NCI-H1105 treated with DMSO at 0.1 percent for 48 hours (cell line): ENCODE measurements at regions not wholly inside any gene's neighbourhood (a gene's known extent, or its start where the extent isn't known, plus 50 kb on each side); places are given as distances from the start of the nearest gene placed in this dataset.

Source experiments
- DNase-seq: peaks from one replicate; lab custom pipeline; 2025; lab: John Stamatoyannopoulos, UW

DNA sequence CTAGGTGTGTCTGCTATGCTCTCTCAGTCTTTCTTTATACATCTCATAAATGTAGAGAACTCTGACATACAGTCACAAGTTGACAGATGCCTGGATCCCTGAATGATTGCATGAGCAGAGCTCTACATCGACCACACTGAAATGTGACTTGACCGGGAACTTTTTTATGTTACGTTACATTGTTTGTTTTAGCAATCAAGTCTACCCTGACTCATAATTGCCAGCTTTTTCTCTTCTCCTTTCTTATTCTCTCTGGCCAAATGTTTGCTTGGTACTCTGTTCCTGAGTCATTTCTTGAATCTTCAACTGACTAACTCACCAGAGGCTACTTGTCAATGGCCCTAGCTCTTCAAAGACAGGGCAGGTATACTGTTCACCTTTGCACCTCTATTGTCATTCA lies 213.6 kb upstream of the DTNBP1 start:
- no peak for DNase-seq

DNA sequence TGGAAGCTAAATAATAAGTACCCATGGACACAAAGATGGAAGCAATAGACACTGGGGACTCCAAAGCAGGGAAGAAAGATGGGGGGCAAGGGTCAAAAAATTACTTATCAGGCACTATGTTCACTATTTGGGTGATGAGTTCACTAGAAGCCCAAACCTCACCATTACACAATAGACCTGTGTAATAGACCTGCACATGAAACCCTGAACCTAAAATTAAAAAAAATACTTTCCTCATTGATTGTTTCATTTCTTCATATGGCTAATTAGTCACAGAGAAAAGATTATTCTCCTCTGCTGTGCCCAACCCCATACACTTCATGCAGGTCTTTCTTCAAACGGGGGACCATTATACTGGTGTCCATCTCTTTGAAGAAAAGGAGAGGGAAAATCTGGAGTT lies 213.0 kb upstream of the DTNBP1 start:
- no peak for DNase-seq

DNA sequence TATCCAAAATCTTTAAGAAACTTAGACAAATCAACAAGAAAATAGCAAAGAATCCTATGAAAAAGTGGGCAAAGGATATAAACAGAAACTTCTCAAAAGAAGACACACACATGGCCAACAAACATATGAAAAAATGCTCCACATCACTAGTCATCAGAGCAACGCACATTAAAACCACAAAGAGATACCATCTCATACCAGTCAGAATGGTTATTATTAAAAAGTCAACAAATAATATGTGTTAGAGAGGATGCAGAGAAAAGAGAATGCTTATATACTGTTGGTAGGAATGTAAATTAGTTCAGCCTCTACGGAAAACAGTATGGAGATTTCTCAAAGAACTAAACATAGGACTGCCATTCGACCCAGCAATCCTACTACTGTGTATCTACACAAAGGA lies 212.0 kb upstream of the DTNBP1 start:
- no peak for DNase-seq

DNA sequence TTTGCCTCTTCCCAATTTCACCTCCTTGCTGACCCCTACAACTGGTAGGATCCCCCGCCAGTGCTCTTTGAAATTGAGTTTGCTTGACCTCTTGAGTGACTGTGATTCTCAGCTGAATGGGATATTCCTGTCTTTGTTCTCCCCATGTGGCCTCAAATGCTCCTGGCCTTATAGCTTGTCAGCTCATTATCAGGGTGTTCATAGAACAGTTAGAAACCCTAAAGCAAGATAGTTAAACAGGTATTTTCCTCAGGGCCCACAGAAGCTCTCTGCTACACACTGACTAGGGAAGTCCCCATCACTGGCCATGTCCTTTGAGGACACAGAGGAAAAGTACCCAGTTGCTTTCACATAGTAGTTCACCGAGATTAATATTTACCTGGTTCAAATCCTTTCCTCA lies 211.5 kb upstream of the DTNBP1 start:
- no peak for DNase-seq

DNA sequence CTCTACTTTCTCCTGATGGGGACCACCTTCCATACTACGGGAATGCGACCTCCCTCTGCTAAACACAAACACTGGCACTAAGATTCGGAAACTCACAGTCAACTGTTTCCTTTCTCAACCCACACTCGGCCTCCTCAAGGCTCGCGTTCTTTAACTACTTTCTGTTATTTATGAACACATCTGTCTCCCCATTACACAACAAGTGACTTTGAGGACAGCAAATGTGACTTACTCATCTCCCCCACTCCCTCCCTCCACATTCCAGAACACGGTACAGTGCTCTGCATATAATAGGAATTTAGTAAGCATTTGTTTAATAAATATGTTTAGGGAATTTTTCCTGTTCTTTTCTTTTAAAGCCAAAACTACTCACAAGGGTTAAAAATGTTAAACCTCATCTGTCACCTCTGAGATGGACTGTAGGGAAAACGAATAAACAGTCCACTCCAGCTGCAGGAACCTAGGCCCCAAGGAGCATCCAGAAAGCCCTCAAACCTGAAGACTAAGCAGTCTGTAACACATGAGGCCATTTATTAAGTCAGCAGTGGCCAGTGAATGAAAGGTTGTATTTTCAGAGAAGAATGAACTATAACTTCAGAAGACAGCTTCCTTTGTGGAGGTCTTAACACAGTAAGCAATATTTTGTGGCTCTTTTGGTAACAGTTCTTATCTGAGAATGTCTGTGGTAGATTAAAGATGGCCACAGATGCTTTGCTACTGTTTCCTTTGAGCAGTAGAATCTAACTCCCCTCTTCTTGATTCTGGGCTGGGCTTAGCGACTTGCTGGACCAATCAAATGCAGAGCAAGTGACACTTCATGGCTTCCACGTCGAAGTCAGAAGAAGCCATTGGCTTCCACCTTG lies 209.6 kb upstream of the DTNBP1 start:
- DNase-seq = no peak

DNA sequence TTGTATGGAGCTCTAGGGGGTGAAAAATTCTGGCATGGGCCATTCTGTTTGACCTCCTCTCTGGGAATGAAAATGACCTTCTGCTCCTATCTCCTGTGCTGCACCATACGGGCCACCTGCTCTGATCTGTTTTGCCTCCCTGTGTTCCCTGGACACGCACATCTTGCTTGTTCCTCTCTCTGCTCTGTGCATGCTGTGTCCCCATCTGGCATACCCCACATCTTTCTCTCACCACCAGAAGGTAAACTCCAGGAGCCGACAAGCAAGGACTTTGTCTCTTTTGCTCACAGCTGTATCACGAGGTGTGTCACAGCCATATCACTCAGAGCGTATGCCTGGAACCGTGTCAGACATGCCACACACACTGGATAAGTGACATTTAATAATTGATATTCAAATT lies 208.4 kb upstream of the DTNBP1 start:
- no peak for DNase-seq

DNA sequence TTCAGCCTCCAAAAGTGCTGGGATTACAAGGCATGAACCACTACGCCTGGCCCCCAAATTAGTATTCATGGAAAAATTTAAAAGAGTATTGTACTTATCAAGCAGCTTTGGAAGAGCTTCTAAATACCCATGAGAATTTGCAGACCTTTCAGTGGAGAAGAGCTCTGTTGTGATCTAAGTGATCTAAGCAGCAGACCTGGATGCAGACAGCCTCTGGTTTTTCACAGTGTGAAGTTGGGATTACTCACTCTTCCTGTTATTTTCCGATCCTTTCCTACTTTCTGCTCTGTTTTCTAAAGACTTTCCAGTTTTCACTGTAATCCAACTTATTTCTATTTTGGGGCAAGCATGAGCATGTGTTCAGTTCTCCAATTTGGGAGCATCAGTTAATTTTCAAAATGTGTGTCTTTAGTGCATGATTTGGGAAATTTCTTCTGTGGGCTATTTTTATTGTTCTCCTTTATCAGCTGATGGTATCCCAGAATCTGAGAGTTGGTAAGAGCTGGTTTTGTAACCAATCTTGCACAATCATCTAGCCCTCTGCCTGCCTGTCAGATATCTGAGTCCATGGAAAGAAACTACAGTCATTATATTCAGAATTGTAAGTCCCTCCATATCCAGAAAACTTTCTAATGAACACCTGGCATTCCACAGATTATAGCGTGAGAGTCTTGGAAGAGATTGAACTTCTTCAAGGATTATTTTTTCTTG lies 207.7 kb upstream of the DTNBP1 start:
- no peak for DNase-seq

DNA sequence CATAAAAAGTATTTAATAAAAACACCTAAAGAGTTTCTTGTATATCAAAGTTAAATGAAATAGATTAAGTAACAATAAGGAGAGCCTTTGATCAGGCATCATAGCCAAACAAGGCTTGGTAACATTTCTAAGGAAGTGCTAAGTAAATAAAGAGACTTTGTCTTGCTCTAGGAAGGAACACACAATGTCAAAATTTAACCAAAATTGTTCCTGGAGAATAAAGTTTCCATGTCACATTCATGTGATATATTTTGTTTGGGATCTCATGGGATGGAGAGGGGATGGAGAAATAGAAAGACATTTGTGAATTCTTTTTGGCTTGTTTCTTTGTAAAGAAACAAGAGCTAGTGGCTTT lies 201.9 kb upstream of the DTNBP1 start:
- no peak for DNase-seq

DNA sequence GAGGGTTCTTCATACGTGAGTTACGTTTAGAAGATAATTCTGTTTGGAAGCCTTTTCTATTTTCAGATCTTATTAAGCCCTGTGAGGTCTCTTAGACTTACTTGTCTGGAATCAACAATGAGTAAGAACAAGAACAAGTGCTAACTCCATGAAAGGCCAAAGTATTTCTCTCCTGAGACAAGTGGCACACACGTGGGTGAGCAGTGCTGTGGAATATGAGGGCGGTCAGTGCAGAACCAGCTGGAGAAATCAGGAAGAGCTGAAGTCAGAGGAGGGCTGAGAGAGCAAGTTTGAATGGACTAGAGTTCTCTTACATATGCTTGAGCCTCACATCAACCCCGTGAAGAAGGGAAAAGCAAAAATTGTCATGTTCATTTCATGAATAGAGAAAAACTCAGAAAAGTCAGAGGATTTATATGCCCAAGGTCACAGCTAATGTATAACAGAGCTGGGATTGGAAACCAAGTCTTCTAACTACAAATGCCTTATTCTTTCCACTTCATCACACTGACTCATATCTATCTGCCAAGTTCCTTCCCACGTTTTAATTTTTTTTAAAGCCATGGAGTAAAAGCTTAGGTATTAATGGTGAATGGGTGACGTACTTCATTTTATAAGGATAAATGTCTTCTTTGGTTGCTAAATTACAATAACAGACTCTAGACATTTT lies 201.3 kb upstream of the DTNBP1 start:
- no peak for DNase-seq

DNA sequence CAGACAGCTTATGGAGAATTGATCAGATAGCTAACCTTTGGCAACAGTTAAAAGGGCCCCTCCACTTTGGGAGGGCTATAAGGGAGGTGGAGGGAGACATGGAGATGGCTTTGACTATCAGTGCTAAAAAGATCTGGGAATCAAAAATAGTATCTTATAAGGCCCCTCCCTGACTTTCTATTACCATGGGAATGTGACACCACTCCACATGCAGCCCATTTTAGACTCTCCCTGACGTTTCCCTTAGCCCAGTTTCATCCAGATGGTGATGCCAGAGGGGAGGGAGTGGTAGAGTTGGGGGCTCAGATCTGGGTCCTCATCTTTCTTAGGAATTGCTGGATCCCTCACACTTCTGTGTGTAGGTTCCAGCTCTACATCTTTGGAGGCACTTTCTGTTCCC lies 200.0 kb upstream of the DTNBP1 start:
- no peak for DNase-seq

DNA sequence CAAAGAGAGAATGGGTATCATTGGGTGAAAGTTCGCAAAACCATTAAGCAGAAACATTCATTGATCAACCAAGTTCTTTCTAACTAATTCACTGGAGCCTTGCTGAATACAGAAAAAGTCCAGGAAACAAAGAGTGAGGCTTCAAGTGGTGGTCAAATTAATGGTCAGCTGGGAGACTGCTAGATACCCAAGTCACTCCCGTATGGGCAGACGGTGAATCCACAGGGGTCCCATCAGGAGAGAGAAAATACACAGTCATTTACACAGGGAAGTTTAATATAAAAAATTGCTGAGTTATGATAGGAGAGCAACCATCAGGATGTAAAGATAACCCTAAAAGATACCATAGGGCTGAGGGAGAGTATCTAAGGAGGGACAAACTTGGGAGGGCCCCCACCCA lies 198.7 kb upstream of the DTNBP1 start:
- no peak for DNase-seq

DNA sequence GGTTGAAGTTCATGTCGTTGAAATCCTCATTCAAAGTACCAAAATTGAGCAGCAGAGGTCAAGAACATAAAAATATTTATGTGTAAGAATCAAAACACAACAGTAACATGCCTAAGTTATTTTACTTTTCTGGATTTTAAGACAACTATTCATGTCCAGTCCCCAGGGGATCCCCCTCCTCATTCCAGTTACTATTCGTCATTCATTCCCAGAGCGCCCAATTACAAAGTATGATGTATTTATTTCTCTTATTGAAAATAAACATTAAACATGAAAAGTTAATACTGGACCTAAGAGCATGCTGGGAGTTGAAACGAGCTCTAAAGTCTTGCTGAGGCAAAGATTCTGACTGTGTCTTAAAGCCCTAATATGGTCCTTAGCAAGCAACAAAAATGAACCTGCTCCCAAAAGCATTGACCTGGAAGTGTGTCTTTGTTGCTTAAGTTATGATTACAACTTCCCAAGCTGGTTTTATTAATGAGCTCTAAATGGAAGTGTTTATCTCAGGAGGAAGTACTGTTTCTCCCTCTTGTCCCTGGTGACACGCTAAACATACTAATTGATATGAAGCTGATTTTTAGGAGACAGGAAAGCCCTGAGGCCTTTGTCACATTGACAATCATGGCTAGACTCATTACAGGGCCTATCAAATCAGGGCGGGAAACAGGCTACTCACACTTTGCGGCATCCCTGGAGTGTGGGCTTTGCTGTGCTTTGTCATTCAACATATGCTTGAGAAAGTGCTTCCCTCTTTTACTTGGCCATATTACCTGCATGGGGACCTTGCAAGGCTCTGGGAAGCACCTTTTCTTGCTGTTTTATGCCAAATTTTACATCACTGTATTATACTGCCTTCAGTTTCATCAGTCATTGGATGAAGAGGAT lies 192.2 kb upstream of the DTNBP1 start:
- no peak for DNase-seq

DNA sequence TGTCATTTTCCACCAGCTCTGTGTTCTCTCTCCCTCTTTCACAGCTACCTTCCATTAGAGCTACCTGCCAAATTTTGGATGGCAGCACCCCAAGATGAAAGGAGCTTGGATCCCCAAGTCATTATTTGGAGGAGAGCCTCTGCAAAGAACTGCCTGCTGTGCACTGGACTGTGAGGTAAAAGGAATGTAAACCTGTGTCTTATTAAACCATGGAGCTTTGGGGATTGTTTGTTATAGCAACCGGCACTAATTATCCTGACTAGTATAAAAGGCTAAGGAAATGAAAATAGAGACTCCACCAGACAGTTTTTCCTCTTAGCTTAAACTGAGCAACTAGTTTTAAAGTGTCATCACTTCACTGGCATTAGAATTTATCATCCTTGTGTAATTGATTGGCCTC lies 191.6 kb upstream of the DTNBP1 start:
- no peak for DNase-seq

DNA sequence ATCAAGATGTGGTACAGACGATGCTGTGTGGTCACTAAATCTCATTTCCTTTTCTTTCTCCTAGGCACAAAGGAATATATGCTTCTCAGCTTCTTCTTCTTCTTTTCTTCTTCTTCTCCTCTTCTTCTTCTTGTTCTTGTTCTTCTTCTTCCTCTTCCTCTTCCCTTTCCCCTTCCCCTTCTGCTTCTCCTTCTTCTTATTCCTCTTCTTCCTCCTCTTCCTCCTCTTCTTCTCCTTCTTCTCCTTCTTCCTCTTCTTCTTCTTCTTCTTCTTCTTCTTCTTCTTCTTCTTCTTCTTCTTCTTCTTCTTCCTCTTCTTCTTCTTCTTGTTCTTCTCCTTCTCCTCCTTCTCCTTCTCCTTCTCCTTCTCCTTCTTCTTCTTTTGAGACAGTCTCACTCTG lies 190.4 kb upstream of the DTNBP1 start:
- DNase-seq = no peak

DNA sequence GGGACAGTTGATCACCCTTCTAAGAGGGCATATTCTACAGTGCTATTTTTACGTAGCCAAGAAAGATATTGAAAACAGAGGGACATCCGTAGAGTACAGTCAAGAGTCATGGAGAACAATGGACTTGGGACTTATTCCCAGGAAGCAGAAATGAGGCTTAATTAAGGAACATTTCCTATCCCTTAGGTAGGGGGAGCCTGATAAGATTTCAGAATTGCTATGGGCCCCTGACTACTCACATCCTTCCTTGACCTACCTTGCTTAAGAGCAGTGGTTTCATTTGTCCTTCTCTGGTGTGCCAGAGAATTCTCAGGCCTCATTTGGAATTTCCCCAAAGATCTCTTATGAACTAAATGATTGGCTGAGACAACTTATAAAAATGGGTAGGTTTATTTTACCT lies 189.5 kb upstream of the DTNBP1 start:
- no peak for DNase-seq

DNA sequence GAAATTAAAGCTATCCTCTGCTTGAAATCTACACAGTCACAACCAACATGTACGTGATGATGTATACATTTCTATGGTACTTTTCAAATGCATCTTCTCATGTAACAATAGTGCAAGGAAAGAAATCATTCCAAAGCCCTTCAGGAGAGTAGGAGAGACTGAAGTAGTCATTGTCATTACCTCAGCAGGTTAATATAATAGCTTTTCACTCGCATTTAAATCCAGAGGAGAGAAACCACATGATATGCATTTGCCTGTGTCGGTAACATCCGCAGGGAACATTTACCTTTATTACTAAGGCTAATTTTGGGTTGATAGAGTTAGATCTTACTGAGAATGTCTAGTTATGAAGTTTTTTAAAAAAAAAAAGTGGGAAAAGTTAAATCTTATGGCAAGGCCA lies 186.6 kb upstream of the DTNBP1 start:
- no peak for DNase-seq

DNA sequence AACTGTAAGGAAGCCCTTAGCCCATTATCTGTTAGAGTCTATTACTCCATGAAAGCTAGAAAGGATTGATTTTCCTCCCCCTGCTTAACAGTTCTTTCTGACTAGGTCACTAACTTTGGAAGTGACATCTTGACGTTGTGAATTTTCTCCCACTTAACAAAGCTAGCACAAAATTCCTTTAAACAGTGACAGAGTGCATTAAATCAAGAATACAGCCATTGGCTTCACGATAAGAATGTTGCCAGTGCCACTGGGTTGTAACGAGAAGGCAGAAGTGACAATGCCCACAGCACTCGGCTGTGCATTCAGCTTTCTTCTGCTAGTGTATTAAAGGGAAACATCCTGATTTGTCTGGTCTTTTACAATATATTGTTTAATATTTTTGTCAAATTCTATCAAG lies 182.7 kb upstream of the DTNBP1 start:
- DNase-seq = no peak

DNA sequence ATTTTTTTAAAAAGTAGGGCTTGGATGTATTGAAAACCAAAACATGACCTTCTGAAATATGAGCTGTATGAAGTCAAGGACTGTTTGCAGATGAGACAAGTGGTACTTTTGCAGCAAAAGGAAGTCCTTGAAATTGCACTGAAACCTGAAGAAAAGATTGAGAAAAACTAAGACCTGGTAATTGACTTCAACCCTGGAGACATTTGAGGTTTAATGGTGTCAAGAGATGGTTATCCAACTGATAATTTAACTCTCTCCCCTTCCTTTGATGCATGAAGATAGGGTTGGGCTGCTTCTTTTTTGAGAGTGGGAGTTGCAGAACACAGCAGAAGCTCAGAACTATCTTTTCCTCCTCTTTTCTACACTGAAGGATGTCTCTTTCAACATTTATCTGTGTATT lies 180.9 kb upstream of the DTNBP1 start:
- no peak for DNase-seq

DNA sequence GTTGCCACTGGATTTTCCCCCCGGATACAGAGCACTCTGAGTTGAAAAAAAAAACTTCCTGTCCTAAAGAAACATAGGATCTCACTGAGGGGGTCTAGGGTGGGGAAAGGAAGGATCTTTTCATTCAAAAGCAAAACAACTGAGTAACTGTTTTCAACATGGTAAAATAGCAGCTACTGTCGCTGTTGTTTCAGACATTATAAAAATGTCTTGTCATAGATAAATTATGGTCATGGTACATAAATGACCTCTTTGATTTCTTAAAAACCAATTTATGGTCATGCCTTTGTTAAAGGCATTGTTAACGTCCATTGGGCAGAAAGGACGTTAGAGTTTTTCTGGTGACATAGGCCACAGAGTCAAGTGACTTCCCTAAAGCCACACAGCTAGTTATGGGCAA lies 180.4 kb upstream of the DTNBP1 start:
- no peak for DNase-seq

DNA sequence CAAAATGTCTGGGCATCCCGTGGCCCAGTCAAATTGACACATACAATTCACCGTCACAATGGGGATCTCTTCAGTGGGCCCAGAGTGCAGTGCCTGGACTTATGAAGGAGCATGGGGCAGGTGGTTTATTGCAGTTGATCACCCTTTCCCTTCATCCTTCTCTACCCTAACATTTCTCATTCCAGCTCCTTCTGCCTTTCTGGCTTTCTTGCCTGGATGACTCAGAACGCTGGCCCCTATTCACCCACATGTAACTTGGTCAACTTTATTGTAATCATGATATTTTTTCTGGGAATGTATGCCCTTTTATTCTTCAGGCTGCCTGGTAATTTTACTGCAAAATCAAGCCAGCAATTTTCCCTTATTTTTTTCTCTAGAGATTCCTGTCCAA lies 179.9 kb upstream of the DTNBP1 start:
- DNase-seq = no peak

DNA sequence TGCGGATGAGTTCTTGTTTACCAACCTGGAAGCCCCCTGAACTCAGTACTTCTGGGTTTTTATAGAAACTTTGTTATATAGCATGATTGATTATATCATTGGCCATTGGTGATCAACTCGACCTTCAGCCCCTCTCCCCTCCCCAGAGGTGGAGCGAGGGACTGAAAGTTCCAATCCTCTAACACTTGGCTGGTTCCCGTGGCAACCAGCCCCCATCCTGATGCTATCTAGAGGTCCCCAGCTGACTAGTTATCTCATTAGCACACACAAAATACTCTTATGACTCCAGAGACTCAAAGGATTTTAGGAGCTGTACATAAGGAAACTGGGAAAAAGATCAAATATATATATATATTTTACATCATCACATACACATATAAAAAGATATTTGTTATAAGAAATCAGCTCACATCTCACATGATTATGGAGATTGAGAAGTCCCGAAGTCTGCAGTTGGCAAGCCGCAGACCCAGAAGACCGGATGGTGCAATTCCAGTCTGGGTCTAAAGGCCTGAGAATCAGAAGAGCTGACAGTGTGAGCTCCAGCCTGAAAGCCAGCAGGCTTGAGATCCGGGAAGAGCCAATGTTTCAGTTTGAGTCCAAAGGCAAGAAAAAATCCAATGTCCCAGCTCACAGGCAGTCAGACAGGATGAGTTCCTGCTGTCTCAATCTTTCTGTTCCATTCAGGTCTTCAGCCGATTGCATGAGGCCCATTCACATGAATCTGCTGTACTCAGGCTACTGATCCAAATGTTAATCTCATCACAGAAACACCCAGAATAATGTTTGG lies 179.3 kb upstream of the DTNBP1 start:
- no peak for DNase-seq
